HL-60 (cell line): ENCODE measurements at regions not wholly inside any gene's neighbourhood (a gene's known extent, or its start where the extent isn't known, plus 50 kb on each side); places are given as distances from the start of the nearest gene placed in this dataset.

Experiments used
- POLR2AphosphoS5 ChIP-seq: IDR thresholded peaks from 2 replicates; pipeline ENCODE4 v1.6.1; 2012; ENCODE audit warnings: low read depth
- TF ChIP-seq, protein P1 (sequence below): IDR thresholded peaks from one replicate; pipeline ENCODE4 v1.5.1; 2011; ENCODE audit warnings: low read length, control low read depth, inconsistent platforms; ENCODE audit not compliant: insufficient read depth

DNA sequence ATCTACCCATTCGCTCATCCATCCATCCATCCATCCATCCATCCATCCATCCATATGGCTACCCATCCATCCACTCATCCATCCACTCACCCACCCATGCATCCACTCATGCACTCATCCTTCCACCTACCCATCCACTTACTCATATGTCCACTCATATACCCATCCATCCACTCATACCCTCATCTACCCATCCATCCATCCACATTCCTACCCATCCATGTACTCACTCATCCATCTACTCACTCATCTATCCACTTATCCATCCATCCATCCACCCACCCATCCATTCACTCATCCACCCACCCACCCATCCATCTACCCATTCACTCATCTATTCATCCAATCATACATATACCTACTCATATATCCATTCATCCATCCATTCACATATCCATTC lies 112.0 kb downstream of the RBFOX3 start:
- TF ChIP-seq, protein P1, sequence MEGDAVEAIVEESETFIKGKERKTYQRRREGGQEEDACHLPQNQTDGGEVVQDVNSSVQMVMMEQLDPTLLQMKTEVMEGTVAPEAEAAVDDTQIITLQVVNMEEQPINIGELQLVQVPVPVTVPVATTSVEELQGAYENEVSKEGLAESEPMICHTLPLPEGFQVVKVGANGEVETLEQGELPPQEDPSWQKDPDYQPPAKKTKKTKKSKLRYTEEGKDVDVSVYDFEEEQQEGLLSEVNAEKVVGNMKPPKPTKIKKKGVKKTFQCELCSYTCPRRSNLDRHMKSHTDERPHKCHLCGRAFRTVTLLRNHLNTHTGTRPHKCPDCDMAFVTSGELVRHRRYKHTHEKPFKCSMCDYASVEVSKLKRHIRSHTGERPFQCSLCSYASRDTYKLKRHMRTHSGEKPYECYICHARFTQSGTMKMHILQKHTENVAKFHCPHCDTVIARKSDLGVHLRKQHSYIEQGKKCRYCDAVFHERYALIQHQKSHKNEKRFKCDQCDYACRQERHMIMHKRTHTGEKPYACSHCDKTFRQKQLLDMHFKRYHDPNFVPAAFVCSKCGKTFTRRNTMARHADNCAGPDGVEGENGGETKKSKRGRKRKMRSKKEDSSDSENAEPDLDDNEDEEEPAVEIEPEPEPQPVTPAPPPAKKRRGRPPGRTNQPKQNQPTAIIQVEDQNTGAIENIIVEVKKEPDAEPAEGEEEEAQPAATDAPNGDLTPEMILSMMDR = no peak
- TF ChIP-seq POLR2AphosphoS5 = no peak
